HT-29 (cell line): ENCODE measurements at regions not wholly inside any gene's neighbourhood (a gene's known extent, or its start where the extent isn't known, plus 50 kb on each side); places are given as distances from the start of the nearest gene placed in this dataset.

ENCODE experiments used
- DNase-seq: peaks from one replicate; pipeline ENCODE4 v3.0.0-alpha.2; 2015; ENCODE audit warnings: low spot score

DNA sequence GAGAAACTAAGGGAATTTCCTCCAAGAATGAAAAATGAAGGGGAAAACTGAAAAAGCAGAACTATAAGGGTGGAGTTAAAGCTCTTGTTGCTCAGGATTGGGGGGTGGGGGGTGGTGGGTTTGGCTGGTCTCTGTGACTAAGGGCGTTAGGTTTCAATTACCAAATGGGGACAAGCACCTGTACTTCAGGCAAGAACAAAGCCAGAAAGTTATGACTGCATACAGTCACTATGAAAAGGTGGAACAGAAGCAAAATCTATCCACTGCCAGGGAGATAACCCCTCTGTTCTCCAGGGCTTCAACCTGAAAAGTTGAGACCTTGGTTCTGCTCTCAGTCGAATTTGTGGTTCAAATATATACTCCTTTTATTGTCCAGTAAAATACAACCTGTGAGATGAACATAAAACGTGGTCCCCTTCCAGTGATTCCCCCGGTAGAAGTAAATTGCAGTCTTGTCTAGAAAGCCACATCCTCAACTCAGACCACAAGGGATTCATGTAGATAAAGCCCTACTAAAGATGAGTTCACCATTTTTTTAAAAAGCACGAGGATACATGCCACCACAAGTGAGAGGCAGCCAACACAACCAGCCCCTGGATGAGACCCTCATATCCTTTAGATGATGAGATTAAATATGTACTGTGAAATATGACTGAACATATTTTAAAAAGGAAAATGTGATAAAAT, 257.1 kb upstream of the RPS6KA3 start:
- no peak for DNase-seq

DNA sequence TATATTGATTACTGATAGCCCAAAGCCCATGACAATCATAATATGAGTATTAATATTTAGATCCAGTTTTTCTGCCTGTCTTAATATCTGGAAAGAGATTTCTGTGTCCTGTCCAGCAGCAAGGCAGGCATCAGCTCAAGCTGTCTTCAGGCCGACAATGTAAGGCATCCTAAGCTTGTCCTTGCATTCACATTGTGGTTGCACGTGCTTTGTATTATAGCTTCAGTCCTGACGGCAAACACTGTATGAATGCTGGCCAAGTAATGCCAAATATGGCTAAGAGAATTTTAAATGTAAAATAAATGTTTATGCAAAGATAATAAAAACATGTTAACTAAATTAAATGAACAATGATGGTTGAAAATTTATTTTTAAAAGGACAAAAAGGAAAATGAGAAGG, 255.7 kb upstream of the RPS6KA3 start:
- DNase-seq, result no peak

DNA sequence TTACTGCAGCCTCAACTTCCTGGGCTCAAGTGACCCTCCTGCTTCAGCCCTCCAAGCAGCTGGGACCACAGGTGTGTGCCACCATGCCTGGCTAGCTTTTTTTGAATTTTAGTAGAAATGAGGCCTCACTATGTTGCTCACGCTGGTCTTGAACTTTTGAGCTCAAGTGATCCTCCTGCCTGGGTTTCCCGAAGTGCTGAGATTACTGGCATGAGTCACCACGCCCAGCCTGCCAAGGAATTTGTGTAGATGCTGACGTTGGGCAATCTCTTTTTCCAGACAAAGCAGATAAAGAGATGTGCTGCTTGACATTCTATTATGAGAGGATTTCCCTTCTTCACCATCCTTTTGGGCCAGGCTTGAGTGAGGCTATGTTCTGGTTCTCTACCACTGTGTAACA, 254.5 kb upstream of the RPS6KA3 start:
- no peak for DNase-seq

DNA sequence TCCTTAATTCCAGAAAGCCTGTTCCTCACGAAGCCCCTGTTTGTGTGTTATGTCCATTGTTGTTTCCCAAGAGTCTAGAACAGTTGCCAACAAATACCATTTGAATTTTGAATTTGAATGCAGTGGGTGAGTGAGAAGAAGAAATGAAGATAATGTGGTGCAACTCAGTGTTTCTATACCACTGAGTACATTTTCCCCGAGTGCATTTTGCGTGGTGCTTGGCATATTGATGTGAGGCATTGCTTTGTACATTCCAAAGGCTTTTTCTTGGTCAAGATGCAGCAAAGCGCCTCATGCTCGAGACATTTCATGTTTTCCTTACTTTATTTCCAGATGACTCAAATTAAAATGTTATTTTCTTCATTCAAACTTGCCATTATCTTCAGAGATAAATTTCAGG, 253.1 kb upstream of the RPS6KA3 start:
- DNase-seq, result no peak

DNA sequence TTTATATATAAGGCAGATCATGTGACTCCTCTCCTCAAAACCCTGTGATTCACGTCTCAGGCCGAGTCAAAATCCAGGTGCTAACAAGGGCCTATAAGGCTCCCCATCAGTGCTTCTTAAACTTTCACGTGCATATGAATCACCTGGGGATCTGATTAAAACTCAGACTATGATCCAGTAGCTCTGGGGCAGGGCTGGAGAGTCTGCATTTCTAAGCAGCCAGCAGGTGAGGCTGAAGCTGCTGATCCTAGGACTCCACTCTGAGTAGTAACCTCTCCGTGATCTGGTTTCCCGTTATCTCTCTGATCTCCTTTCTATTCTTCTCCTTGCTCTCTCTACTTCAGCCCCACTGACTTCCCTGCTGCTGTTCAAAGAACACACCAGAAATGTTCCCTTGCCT, 252.4 kb upstream of the RPS6KA3 start:
- DNase-seq, result no peak

DNA sequence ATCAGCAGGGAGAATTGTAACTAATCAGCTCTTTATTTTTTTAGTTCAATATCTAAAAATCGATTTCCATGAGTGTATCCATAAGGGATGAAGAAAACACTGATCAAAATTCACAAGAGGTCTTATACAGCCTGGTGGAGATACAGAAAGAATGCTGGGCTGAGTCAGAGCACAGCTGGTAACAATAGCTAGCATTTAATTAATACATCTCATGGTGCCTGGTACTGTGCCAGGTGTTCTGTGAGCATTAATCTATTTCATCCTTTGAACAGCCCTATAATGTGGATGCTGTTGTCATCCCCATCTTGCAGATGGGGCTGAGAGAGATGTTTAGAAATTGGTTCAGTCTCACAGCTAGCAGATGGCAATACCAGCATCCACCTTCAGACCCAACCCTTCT, 250.9 kb upstream of the RPS6KA3 start:
- no peak for DNase-seq

DNA sequence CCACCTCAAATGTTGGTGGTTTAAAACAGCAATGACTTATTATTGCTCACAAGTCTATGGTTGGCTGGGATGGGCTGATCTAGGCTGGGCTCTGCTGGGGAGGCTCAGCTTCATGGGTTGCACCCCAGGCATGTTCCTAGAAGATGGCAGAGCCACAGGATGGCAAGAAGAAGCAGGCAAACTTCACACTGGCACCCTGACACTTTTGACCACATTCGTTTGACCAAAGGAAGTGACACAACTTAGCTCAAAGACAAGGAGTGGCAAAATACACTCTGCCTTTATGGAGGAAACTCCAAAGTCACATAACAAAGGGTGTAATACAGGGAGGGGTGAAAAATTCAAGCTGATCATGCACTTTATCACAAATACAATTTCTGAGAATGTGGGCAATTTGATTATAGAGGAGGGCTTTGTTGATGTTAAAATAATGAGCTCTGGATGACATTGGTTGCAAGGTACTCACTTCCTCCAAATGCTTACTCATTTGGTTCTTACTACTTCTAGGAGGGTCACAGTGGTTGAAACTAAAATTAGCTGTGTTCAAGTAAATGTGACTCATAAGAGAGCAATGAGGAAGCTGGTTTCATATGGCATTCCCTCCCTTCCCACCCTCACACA, 249.2 kb upstream of the RPS6KA3 start:
- DNase-seq, result peak; percentile 82

DNA sequence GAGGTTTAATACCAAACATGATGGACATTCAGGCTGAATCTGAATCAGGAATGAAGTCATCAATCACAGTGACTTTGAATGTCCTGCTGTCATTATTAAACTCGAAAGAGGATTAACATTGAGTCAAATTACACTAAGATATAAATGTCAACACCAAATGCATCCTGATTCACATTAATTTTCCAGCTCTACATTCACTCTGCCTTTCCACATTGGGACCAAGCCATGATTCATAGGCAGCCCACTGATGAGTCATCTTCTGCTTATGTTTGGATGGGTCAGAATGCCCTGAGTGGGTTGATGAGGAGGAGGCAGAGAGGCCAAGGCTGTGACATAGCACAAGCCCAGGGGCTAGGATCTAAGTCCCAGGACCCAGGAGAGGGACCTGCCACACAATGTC, 247.6 kb upstream of the RPS6KA3 start:
- peak; percentile 21 for DNase-seq

DNA sequence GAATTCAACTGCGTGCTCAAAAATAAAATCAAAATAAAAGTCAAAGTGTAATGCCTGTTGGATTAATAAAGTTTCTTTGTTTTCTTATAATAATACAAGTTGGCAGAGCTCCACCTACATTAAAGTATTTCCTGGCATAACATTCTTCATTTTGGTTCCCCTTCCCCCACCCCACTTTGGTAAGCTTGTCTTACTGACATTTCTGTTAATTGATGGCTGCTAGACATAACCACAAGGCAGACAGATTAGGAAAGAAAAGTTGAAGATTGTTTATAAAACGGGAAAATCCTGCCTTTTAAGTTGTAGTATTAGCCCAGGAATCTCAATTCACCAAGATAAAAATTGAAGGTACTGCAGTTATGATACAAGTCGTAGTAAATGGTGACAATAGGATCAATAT, 246.5 kb upstream of the RPS6KA3 start:
- no peak for DNase-seq

DNA sequence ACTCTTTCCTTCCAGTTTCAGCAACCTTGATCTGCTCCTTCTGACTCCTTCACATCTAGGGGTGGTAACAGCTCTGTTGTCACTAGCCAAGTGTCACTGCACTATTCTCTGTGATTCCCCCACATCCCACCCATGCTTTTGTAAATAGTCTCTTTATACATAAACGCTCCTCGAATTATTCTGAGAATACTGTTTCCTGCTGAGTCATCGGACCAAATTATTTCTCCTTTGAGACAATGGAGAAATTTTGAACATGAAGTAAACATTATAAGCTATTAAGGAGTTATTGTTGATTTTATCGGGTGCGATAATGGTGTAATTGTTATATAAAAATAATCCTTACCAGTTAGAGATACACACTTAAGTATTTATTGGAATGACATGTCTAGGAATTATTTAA, 245.1 kb upstream of the RPS6KA3 start:
- no peak for DNase-seq

DNA sequence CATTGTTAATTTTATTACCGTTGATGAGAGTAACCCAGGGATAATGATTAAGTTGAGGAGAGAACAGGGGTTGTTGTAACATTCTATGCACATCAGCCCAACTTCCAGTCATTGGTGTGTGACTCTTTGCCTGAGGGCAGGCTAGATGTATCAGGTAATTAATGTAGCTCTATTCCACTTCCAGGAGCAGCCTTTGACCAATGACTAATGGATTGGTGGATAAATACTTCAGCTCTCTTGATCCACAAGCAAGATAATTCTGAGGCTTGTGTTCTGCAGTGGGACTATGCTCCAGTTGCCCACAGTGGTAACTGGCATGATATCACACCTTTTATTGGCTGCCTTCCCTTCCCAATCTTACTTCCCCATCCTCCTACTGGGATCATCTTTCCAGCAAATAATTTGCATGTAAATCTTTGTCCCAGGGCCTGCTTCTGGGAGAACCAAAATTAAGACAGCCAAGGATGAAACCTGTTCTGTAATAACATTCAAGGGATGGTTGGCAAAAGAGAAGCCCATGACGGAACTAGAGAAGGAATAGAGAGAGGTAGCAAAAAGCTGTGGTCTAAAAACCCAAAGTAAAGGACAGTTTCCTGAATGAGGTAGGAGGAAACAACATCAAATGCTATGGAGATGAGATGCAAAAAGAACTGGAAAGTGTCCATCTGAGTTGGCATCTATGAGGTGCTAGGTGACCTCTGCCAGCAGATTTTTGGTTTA, 241.4 kb upstream of the RPS6KA3 start:
- DNase-seq, result no peak

DNA sequence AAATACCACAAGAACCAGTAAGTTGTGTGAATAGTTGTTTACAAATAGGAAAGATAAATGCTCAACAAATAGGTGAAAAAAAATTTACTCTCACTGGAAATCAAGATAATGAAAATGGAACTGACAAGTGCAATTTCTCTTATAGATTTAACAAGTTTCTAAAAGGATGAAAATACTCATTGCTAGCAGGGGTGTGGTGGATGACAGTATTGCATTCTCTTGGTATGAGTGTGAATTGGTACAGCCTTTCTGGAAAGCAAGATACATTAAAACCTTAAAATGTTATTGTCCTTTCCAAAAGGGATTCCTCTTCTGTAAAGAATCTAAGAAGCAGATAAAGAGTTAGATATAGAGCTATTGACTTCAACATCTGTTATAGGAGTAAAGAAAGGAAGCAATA, 240.0 kb upstream of the RPS6KA3 start:
- DNase-seq, result no peak

DNA sequence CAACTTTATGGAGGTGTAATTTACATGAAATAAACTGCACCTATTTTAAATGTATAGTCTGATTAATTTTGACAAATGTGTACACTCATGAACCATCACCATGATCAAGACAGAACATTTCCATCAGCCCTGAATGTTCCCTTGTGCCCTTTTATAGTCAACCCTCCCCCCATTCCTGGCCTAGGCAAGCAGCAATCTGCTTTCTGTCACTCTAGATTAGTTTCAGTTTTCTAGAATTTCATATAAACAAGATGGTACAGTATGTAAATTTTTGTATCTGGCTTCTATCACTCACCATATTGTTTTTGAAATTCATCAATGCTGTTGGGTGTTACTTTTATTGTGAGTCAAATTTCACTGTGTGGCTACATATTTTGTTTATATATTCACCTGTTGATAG, 234.2 kb upstream of the RPS6KA3 start:
- DNase-seq, result no peak

DNA sequence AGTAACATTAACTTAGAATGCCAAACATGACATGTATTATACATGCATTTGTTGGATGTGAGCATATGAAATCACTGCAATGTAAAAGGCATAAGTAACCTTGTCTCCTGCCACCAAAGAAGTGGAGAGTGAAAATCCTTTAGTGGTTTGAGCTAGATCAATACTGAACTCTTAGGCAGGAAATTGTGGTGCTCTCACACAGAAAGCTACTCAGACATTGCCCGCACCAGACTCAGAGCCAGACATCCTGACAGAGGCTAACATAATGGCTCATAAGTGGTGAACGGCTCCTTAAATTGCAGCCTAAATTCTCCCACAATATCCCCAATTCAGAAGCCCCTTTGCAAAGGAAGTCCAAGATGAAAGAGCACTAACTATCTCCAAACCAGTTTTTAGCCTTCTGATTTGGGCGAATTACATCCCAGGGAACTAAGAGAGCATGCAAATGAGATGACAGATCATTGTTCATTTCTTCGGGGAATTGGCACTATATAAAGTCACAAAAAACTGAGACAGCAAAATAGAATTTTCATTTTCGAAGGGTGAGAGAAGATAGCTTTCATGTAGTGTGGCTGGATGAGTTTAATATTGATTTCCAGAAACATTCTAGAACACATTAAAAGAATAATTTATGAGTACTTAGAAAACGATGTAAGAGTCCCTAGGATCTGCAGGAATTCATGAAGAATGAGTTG, 233.6 kb upstream of the RPS6KA3 start:
- DNase-seq, result no peak

DNA sequence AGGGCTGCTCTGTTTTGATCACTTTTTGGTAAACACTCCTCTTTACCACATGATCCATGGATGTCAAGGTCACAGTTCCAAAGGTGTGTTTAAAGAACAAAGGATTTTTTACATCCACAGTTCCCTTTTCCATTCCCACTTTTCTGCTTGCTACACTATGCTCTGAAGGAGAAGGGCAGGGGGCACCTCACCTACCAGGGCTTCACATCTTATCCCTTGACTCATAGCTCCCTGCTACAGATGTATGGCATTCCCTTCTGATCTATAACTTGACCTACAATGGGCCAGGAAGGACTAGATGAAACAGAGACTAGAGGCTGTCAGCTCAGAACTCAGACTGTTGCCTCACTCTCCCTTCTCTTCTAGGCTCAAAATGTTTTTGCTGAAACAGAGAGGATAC, 233.1 kb upstream of the RPS6KA3 start:
- no peak for DNase-seq

DNA sequence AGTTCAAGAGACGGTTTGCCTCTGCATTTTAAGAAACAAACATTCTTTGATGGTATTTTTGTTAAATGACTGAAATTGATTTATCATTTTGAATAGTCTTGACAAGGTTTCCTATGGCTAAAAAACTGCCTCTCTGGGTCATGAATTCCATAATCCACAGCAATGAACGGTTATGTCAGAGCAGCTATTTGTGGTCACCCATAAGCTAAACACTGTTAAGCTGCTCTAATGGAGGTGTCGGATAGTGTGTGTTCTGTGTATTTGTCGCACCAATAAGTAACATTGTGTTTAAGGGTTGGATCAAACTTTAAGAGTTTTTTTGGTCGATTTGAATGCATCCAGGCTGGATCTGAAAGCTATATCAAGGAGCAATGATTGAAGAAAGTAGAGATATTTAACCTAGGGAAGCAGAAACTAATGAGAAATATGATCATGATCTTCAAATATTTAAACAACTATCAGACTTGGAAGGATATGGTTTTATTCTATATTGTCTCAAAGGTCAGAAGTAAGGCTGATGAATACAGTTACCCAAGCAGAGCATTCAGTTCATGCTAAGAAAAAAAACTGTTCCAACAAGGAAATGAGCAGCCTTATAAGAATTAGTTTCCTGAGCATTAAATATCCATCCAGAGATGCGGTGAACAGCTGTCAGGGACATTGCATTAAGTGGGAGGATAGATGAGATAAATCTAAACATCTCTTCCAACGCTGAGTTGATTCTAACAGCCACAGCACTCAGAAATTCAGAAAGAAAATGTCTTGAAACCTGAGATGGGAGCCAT, 232.3 kb upstream of the RPS6KA3 start:
- no peak for DNase-seq

DNA sequence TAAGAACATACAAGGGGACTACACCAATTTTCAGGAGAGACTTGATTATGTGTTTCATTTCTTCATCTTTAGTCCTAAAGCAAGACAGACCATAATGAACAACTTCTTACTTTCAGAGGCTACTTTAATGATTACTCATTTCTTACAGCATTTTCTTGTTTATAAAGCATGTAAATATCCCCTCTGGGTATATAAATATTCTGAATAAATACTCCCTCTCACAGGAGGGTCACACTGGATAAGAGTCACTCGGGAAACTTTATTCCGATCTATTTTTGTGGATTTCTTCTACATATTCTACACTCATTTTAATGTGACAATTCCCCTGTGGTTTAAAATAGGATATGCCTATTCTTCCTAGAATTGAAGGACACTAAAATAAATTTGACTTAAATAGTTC, 228.9 kb upstream of the RPS6KA3 start:
- DNase-seq, result no peak

DNA sequence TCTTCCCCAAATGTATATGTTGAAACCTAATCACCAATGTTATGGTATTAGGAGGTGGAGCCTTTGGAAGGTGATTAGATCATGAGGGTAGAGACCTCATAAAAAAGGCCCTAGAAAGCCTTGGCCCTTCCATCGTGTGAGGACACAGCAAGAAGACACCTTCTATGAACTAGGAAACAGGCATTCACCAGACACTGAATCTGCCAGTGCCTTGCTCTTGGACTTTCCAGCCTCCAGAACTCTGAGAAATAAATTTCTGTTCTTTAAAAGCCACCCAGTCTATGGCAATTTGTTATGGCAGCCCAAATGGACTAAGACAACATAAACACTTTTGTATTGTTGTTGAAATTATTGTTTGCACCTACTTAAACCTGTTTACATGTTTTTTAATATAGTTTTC, 221.8 kb upstream of the RPS6KA3 start:
- DNase-seq, result no peak

DNA sequence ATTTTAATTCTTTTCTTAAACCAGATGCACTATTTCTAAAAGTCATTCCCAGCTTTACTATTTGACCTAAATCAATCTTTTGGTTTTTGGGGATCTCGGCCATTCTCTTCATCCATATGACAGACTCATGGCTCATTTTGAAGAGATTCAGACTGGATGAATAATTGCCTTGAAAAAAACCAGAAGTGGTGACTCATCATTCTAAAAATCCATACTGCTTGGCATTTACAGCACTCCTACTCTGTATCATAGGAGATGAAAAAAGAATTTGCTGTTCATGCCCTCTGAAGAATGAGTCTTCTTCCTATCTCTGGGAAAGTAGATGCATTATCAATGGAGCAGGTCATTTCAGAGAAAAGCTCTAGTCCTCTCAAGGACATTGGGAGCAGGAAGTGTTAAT, 220.5 kb upstream of the RPS6KA3 start:
- DNase-seq, result no peak

DNA sequence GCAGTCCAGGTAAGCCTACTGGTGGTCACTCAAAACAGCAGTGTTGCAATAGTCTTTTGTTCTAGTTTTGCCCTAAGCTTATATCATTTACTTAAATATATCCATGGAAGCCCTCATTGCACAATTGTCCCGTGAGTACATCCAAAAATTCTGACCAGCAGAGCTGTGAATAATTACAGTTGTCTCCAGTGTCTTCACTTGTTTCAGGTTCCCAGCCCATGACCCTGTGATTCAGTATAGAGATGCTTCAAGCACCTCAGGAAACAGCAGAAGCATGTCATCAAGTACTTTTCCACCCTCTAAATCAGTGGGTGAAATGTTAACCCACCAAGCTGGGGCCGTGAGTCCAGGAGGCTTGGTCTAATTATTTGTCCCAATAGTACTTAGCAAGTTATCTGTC, 214.9 kb upstream of the RPS6KA3 start:
- no peak for DNase-seq

DNA sequence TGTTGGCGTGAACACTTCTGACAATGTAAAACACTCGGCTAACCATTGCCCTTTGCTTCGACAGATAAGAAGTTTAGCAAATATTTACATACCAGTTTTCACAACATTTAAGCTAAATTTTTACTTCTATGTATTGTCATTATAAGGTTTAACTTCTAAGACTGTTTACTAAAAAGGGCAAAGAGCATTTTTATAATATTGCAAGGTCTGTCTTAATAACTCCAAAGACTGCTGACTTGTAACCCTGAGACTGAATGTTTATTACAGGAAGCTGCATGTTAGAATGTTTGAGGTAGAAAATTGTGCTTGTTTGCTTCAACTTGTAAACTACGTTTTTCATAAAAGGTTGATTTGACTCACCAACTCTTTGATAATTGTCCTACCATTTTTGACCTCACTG, 213.2 kb upstream of the RPS6KA3 start:
- no peak for DNase-seq

DNA sequence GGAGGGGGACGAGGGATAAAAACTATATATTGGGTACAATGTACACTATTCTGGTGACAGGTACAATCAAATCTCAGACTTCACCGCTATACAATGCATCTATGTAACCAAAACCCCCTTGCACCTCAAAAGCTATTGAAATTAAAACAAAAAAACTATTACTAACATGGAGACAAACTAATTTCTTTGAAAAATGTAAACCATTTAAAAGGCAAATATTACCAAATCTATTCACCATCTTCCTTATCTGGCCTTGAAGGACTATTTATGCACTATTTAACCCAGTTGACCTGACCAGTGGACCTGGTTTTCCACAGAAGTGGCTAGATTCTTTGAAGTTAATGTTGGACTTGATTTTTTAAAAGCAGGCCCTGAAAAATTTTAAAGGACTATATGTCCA, 212.3 kb upstream of the RPS6KA3 start:
- no peak for DNase-seq
